SU-DHL-6 (cell line): ENCODE measurements at regions not wholly inside any gene's neighbourhood (a gene's known extent, or its start where the extent isn't known, plus 50 kb on each side); places are given as distances from the start of the nearest gene placed in this dataset.

Source experiments
- CTCF ChIP-seq: fragments of 200-600 bp; sonication (generic); IDR thresholded peaks from one replicate; pipeline ENCODE4 v1.5.1; 2017; ENCODE audit warnings: antibody characterized with exemption, mild to moderate bottlenecking, low read length, moderate library complexity; ENCODE audit not compliant: insufficient read depth, poor library complexity, severe bottlenecking
- EZH2phosphoT487 ChIP-seq: fragments of 200-600 bp; sonication (generic), shearing (Covaris generic); conservative IDR thresholded peaks from 2 replicates; pipeline ENCODE4 v1.6.1; 2018; ENCODE audit warnings: mild to moderate bottlenecking, antibody characterized with exemption, low read length, moderate library complexity, mixed read lengths

- no peak for TF ChIP-seq CTCF
- TF ChIP-seq EZH2phosphoT487 = no peak
These were observed 333.0 kb upstream of the ZNF32 start for GRCh38 chr10:43981696-43982095.
